HCT116 (cell line): ENCODE measurements at regions not wholly inside any gene's neighbourhood (a gene's known extent, or its start where the extent isn't known, plus 50 kb on each side); places are given as distances from the start of the nearest gene placed in this dataset.

Source experiments
- ATAC-seq: fragments of 200-7000 bp; cut with Tn5 transposase; 2 replicates; pipeline ENCODE4 v1.9.1; 2020; ENCODE audit warnings: mild to moderate bottlenecking, moderate library complexity
- BruUV-seq: library from RNA; stranded (reverse); fragments of 400-500 nt; replicated peaks from 2 replicates; lab custom pipeline; 2021; lab: Mats Ljungman, UMichigan
- CTCF ChIA-PET: fragments of 300-600 bp; sonication (Branson Sonifier 250); formaldehyde crosslinking; loops from one replicate; lab custom pipeline; 2021; ENCODE audit warnings: antibody characterized with exemption; lab: Charles Lee
- POLR2A ChIA-PET: fragments of 300-600, 350-600 bp; sonication (Branson Sonifier 250); formaldehyde crosslinking; loops from one replicate; lab custom pipeline; 2021; ENCODE audit warnings: antibody characterized with exemption; lab: Charles Lee
- RAD21 ChIA-PET, 2 experiments: fragments of 300-600 bp; sonication (Branson Sonifier 250); formaldehyde crosslinking; loops; one replicate each; lab custom pipeline; 2023; ENCODE audit warnings: low total read pairs in 2 of 2; ENCODE audit not compliant: uncharacterized antibody in 2 of 2, unreplicated experiment in 2 of 2, low non-redundant PET in 1 of 2; lab: Charles Lee
- DNase-seq: peaks from one replicate; pipeline ENCODE4 v3.0.0-alpha.2; 2010; ENCODE audit warnings: low read depth, low spot score
- H2AFZ ChIP-seq: fragments of 200-600 bp; shearing (Covaris generic), sonication (generic); 2 replicates; pipeline ENCODE4 v1.6.1; 2017; ENCODE audit warnings: low read depth, mixed run types, mixed read lengths, antibody characterized with exemption, low read length; ENCODE audit not compliant: poor library complexity, severe bottlenecking
- H3K27ac ChIP-seq: 2 replicates; pipeline ENCODE4 v1.5.1; 2012; ENCODE audit warnings: low read depth, low read length
- H3K27me3 ChIP-seq: fragments of 200-600 bp; sonication (generic); 2 replicates; pipeline ENCODE4 v1.6.1; 2016; ENCODE audit warnings: mixed run types, low read length, mixed read lengths; ENCODE audit not compliant: insufficient read depth
- H3K36me3 ChIP-seq, 2 experiments: fragments of 200-500 bp in 1 of 2; fragments of 200-600 bp in 1 of 2; sonication (Bioruptor generic) in 1 of 2; sonication (generic) in 1 of 2; 2 replicates each; pipeline versions ENCODE4 v1.5.1 to v1.6.1; 2014 to 2016; ENCODE audit warnings: low read length in 2 of 2, inconsistent platforms in 1 of 2, mixed read lengths in 1 of 2, mixed run types in 1 of 2; ENCODE audit not compliant: insufficient read depth in 2 of 2, control insufficient read depth in 1 of 2
- H3K4me1 ChIP-seq, 2 experiments: fragments of 200-600 bp in 1 of 2; sonication (generic) in 1 of 2; 2 replicates each; pipeline versions ENCODE4 v1.5.1 to v1.6.1; 2012 to 2017; ENCODE audit warnings: low read length in 2 of 2, inconsistent platforms in 1 of 2, mild to moderate bottlenecking in 1 of 2, mixed read lengths in 1 of 2, mixed run types in 1 of 2, moderate library complexity in 1 of 2; ENCODE audit not compliant: insufficient read depth in 2 of 2, control insufficient read depth in 1 of 2
- H3K4me2 ChIP-seq: fragments of 200-600 bp; sonication (generic); 2 replicates; pipeline ENCODE4 v1.6.1; 2017; ENCODE audit warnings: mixed run types, low read length, mixed read lengths
- H3K4me3 ChIP-seq, 2 experiments: fragments of 200-600 bp in 1 of 2; sonication (generic) in 1 of 2; replicated peaks in 1 of 2; 2 replicates each; pipeline ENCODE4 v1.5.1; 2011 to 2016; ENCODE audit warnings: low read length in 2 of 2, control low read depth in 1 of 2, low read depth in 1 of 2, mild to moderate bottlenecking in 1 of 2, mixed read lengths in 1 of 2, mixed run types in 1 of 2
- H3K79me2 ChIP-seq: fragments of 200-600 bp; sonication (generic); 2 replicates; pipeline ENCODE4 v1.6.1; 2017; ENCODE audit warnings: mild to moderate bottlenecking, mixed run types, low read length, moderate library complexity, mixed read lengths; ENCODE audit not compliant: insufficient read depth
- H3K9ac ChIP-seq: fragments of 200-600 bp; sonication (generic); 2 replicates; pipeline ENCODE4 v1.6.1; 2016; ENCODE audit warnings: low read length, mixed read lengths
- H3K9me2 ChIP-seq: fragments of 200-600 bp; sonication (generic), shearing (Covaris generic); 2 replicates; pipeline ENCODE4 v1.6.1; 2017; ENCODE audit warnings: mixed run types, mild to moderate bottlenecking, moderate library complexity; ENCODE audit not compliant: insufficient read depth
- H3K9me3 ChIP-seq, 2 experiments: fragments of 200-500 bp in 1 of 2; fragments of 200-600 bp in 1 of 2; sonication (Bioruptor generic) in 1 of 2; sonication (generic) in 1 of 2; 2 replicates each; pipeline ENCODE4 v1.6.1; 2014 to 2017; ENCODE audit warnings: low read length in 2 of 2, mixed read lengths in 2 of 2, inconsistent platforms in 1 of 2, low read depth in 1 of 2, mild to moderate bottlenecking in 1 of 2, mixed run types in 1 of 2, moderate library complexity in 1 of 2; ENCODE audit not compliant: control insufficient read depth in 1 of 2, insufficient read depth in 1 of 2
- H4K20me1 ChIP-seq: fragments of 200-600 bp; sonication (generic), shearing (Covaris generic); 2 replicates; pipeline ENCODE4 v1.6.1; 2017; ENCODE audit warnings: mixed run types, mild to moderate bottlenecking, moderate library complexity; ENCODE audit not compliant: insufficient read depth
- CBX3 ChIP-seq: IDR thresholded peaks from 2 replicates; pipeline ENCODE4 v1.6.1; 2012; ENCODE audit warnings: low read depth
- CEBPB ChIP-seq: IDR thresholded peaks from 2 replicates; pipeline ENCODE4 v1.6.1; 2012; ENCODE audit warnings: low read depth
- EGR1 ChIP-seq: IDR thresholded peaks from 2 replicates; pipeline ENCODE4 v1.6.1; 2012; ENCODE audit warnings: low read depth
- ELF1 ChIP-seq: IDR thresholded peaks from 2 replicates; pipeline ENCODE4 v1.6.1; 2012; ENCODE audit warnings: low read depth, borderline replicate concordance
- EZH2 ChIP-seq: fragments of 200-600 bp; sonication (generic); IDR thresholded peaks from 2 replicates; pipeline ENCODE4 v1.6.1; 2017; ENCODE audit warnings: antibody characterized with exemption, mixed run types
- EZH2phosphoT487 ChIP-seq: fragments of 200-600 bp; IDR thresholded peaks from 2 replicates; pipeline ENCODE4 v1.6.1; 2018; ENCODE audit warnings: antibody characterized with exemption, borderline replicate concordance
- FOSL1 ChIP-seq: IDR thresholded peaks from 2 replicates; pipeline ENCODE4 v1.6.1; 2012; ENCODE audit warnings: low read depth
- POLR2AphosphoS5 ChIP-seq: IDR thresholded peaks from 2 replicates; pipeline ENCODE4 v1.6.1; 2011; ENCODE audit warnings: mild to moderate bottlenecking, low read depth, low read length, moderate library complexity
- SIN3A ChIP-seq: IDR thresholded peaks from 2 replicates; pipeline ENCODE4 v1.6.1; 2012; ENCODE audit warnings: low read depth
- SP1 ChIP-seq: IDR thresholded peaks from 2 replicates; pipeline ENCODE4 v1.6.1; 2012; ENCODE audit warnings: low read depth
- SRF ChIP-seq: IDR thresholded peaks from 2 replicates; pipeline ENCODE4 v1.6.1; 2012; ENCODE audit warnings: low read depth
- TCF7L2 ChIP-seq: IDR thresholded peaks from 2 replicates; pipeline ENCODE4 v1.7.0; 2011; ENCODE audit warnings: borderline replicate concordance, inconsistent platforms; ENCODE audit not compliant: insufficient read depth, insufficient read length; ENCODE audit errors: extremely low read depth
- YY1 ChIP-seq: IDR thresholded peaks from 2 replicates; pipeline ENCODE4 v1.6.1; 2011; ENCODE audit warnings: low read length, low read depth, moderate library complexity, mild to moderate bottlenecking; ENCODE audit not compliant: insufficient replicate concordance; ENCODE audit errors: extremely low read depth
- ZFX ChIP-seq: fragments of 450-650 bp; IDR thresholded peaks from 2 replicates; pipeline ENCODE4 v1.6.1; 2017
- ZNF274 ChIP-seq: fragments of 200-500 bp; sonication (Bioruptor generic); IDR thresholded peaks from 2 replicates; pipeline ENCODE4 v1.6.1; 2014; ENCODE audit warnings: mild to moderate bottlenecking, low read depth, low read length, inconsistent platforms
- intact Hi-C: fragments of 100-400 bp; cut with micrococcal nuclease; formaldehyde crosslinking; loops from 2 replicates; pipeline ENCODE4 v1.10.0; 2022
- TF ChIP-seq, protein P1 (sequence below): IDR thresholded peaks from 2 replicates; pipeline ENCODE4 v1.6.1; 2012
- TF ChIP-seq, protein P2 (sequence below): IDR thresholded peaks from 2 replicates; pipeline ENCODE4 v1.6.1; 2012
- TF ChIP-seq, protein P3 (sequence below): IDR thresholded peaks from 2 replicates; pipeline ENCODE4 v1.6.1; 2011; ENCODE audit warnings: mild to moderate bottlenecking, low read length, moderate library complexity; ENCODE audit not compliant: insufficient replicate concordance; ENCODE audit errors: extremely low read depth

- Histone ChIP-seq H4K20me1 (no peaks in the 10 kb centered on the region), H3K4me1 (no peaks in the 10 kb centered on the region), H3K4me2 (no peak overlapping the region), H3K27ac (no peak overlapping the region), H3K27me3 (no peaks in the 10 kb centered on the region), H3K9me2 (no peaks in the 10 kb centered on the region), H3K9me3 (no peaks in the 10 kb centered on the region), H2AFZ (no peak overlapping the region), H3K4me3 (no peak overlapping the region), H3K9ac (no peak overlapping the region), H3K36me3 (no peaks in the 10 kb centered on the region), H3K79me2 (no peaks in the 10 kb centered on the region)
- DNase-seq (no peak), ATAC-seq (no peak)
- intact Hi-C loops, result no loop called here
- CTCF ChIA-PET, result no interaction called here
- TF ChIP-seq EZH2, result no peak
- TF ChIP-seq TCF7L2, result no peak
- TF ChIP-seq SP1, result no peak
- no peak for TF ChIP-seq YY1
- TF ChIP-seq, protein P1, sequence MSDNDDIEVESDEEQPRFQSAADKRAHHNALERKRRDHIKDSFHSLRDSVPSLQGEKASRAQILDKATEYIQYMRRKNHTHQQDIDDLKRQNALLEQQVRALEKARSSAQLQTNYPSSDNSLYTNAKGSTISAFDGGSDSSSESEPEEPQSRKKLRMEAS, result no peak
- no peak for TF ChIP-seq FOSL1
- no peak for TF ChIP-seq EZH2phosphoT487
- no peak for TF ChIP-seq SRF
- TF ChIP-seq, protein P2, sequence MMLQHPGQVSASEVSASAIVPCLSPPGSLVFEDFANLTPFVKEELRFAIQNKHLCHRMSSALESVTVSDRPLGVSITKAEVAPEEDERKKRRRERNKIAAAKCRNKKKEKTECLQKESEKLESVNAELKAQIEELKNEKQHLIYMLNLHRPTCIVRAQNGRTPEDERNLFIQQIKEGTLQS, result no peak
- TF ChIP-seq POLR2AphosphoS5, result no peak
- TF ChIP-seq ELF1, result no peak
- no peak for TF ChIP-seq CEBPB
- POLR2A ChIA-PET, result no interaction called here
- BruUV-seq, result no TSS peak
- RAD21 ChIA-PET, result no interaction called here
These were observed 126.2 kb downstream of the PCDH10 start for GRCh38 chr4:133275246-133275645.

DNA sequence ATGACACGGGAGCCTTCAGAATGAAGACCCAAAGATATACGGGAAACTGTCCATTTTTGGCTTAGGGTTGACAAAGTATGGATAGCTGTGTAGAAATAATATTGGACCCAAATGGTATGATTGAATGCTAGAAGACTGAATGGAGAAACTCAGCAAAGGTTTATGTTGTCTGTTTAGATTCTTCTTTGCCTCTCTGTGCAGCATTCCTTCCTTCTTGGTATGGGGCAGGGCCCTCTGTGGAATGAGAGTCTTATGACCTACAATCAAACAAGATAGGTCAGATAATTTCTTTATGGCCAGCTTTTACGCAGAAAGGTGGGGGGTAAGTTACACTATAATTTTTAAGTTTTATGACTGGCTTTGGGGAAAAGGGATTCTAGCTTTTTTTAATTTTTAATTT, 124.3 kb downstream of the PCDH10 start:
- no peaks in the 10 kb centered on the region for H3K4me1 ChIP-seq
- H3K4me2 ChIP-seq, result no peak overlapping the region
- POLR2A ChIA-PET, result no interaction called here
- H3K27me3 ChIP-seq, result no peaks in the 10 kb centered on the region
- H3K9me3 ChIP-seq, result no peaks in the 10 kb centered on the region
- H3K9me2 ChIP-seq, result no peaks in the 10 kb centered on the region
- RAD21 ChIA-PET, result no interaction called here
- no peak overlapping the region for H3K9ac ChIP-seq
- no peak overlapping the region for H3K4me3 ChIP-seq
- TF ChIP-seq EZH2 (no peak), TCF7L2 (no peak), ZFX (no peak), EZH2phosphoT487 (no peak), SRF (no peak), CBX3 (no peak), FOSL1 (no peak), ZNF274 (no peak), YY1 (no peak), SIN3A (no peak), EGR1 (no peak), ELF1 (no peak)
- TF ChIP-seq, protein P1, result no peak
- TF ChIP-seq, protein P3, sequence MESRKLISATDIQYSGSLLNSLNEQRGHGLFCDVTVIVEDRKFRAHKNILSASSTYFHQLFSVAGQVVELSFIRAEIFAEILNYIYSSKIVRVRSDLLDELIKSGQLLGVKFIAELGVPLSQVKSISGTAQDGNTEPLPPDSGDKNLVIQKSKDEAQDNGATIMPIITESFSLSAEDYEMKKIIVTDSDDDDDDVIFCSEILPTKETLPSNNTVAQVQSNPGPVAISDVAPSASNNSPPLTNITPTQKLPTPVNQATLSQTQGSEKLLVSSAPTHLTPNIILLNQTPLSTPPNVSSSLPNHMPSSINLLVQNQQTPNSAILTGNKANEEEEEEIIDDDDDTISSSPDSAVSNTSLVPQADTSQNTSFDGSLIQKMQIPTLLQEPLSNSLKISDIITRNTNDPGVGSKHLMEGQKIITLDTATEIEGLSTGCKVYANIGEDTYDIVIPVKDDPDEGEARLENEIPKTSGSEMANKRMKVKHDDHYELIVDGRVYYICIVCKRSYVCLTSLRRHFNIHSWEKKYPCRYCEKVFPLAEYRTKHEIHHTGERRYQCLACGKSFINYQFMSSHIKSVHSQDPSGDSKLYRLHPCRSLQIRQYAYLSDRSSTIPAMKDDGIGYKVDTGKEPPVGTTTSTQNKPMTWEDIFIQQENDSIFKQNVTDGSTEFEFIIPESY, result no peak
- H3K27ac ChIP-seq, result no peak overlapping the region
- H3K36me3 ChIP-seq, result no peaks in the 10 kb centered on the region
- H2AFZ ChIP-seq, result no peak overlapping the region
- ATAC-seq (no peak), DNase-seq (no peak)
- no peaks in the 10 kb centered on the region for H3K79me2 ChIP-seq
- no TSS peak for BruUV-seq
- H4K20me1 ChIP-seq, result no peaks in the 10 kb centered on the region
- intact Hi-C loops, result no loop called here
- CTCF ChIA-PET, result no interaction called here
